HG03342 (cell line): ENCODE measurements at regions not wholly inside any gene's neighbourhood (a gene's known extent, or its start where the extent isn't known, plus 50 kb on each side); places are given as distances from the start of the nearest gene placed in this dataset.

Experiments used
- ATAC-seq: cut with Tn5 transposase; IDR thresholded peaks from one replicate; pipeline ENCODE4 v1.9.1; 2021; ENCODE audit warnings: mild to moderate bottlenecking, moderate library complexity; ENCODE audit not compliant: unreplicated experiment

DNA sequence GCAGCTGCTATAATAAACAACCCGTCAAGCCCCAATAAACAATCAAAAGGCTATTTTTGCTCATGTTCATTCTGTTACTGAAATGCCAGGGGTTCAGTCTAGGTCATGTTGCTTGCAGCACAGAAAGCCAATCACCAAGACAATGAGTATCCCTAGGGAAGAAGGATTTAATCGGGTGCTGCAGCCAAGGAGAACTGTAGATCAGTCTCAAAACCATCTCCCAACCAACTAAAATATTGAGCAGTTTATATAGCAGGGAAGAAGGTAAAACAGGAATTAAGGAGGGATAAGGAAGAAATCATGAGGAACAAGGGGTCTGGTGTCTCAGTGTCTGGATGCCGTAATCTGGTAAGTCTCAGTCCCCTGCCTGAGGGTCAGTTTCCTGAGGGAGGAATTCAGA, 169.5 kb downstream of the BLID start:
- no peak for ATAC-seq

GRCh38 chr11:121944556-121945230, 171.3 kb downstream of the BLID start:
- ATAC-seq, result no peak

DNA sequence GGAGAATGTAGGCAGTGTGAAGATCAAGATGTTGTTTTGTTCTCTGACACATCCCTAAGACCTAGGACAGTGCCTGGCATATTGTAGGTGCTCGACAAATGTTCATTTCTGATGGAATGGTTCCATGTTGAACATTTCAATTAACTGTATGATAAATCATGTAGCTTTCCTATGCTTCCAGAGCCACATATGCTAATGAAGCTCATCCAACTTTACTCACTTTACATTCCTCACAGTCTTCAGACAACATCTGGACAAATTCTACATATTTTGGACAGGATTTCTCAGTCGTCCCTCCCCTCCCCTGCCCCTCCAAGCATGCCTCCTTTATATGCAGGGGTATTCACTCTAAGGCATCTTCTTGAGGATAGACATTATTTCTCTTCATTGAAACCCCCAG, 177.9 kb downstream of the BLID start:
- no peak for ATAC-seq

DNA sequence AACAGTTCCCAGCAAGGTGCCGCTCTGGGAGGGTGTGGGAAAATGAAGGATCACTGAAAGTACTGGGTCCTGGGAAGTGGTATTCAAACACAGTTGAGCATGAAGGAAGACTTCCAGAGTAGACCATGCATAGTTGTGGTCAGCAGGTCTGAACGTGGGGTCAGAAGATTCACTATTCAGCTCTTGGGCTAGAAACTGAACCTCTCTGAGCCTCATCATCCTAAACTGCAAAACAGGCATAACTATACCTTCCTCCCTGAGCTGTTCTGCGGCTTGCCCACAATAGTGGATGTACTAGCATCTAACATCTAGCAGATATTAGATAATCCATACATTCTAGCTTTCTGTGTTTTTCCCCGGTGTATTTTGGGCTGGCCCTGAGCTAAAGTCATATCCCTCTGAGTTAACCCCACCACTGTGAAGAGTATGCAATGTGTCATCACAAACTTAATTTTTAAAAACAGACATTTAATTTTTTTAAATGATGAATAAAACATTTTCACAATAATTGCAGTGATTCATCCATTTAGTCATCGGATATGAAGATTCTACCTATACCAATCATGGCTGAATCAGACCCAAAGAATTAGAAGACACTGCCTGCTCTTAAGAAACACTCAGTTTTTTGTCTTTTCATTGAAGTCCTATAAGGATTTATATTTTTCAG, 179.1 kb downstream of the BLID start:
- ATAC-seq, result no peak

GRCh38 chr11:121936370-121936769, 179.6 kb downstream of the BLID start:
- ATAC-seq, result no peak

GRCh38 chr11:121933694-121934093, 182.3 kb downstream of the BLID start:
- no peak for ATAC-seq

- ATAC-seq, result no peak
Observed at GRCh38 chr11:121933294-121933693, 182.7 kb downstream of the BLID start.

DNA sequence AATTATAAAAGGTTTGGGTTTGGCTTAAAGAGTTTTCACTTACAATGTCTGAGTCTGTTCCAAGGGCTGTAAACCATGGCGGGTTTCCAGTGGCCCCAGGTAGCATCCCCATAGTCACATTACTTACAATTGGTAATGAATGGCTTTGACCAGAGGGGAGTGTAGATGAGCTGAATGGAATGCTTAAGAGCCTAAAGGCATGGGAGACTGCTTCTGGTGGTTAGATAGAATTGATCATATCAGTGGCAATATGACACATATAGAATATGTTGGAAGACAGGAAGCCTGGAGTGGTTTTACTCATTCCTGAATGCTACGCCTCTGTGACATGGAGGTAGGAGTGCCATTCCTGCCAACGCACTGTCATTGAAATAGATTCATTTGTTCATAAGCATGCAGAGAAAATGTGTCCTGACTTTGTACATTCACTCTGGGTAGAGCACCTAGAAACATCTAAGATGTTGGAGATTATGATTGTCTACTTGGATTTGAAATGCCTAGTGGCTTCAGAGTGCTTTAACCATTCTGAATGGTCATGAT, 183.3 kb downstream of the BLID start:
- no peak for ATAC-seq

- ATAC-seq, result no peak
Observed at GRCh38 chr11:121931748-121932352, 184.2 kb downstream of the BLID start.

- ATAC-seq, result no peak
Observed at GRCh38 chr11:121931121-121931520, 184.9 kb downstream of the BLID start.

DNA sequence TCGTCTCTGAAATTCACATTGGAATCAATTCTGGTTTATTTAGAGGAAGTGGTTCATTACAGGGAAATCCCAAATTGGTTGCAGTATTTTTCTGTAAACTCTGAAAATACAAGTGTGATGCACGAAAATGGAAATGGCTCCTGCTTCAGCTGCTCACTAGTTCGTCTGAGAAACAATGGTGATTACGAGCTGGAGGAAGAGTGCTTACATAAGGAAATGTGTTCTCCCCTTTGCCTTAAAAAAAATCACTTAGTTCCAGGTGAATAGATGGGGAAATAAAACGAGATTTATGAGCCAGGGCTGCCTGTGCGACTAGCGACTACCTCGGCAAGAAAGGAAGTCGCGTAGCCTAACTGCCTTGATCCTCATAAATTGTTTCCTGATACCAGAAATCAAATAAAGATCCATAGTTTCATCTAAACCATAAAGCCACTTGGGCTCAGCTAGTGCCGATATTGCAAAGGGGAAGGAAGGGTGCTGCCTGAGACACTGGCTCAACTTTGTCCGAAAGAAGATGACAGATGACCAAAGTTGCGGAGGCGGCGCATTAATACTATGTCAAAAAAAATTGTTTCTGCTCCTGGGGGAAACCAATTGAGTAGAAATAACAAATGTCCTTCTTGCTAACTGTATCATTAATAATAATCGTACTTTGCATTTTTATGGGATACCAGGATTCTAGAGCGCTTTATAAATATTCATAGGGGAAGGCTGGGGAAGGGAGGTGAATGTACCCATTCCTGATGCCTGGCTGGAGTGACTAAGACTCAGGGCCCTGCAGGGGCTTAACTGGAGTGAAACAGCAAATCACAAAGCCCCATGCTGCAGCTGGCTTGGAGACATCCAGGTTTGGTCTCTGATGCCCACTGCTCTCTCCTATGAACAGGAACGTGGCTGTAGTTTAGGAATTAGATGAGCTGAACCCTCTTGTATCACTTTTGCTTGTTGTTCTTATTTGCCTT, 185.7 kb downstream of the BLID start:
- ATAC-seq, result no peak

GRCh38 chr11:121929581-121929980, 186.4 kb downstream of the BLID start:
- ATAC-seq, result no peak

- ATAC-seq, result no peak
Observed at GRCh38 chr11:121928597-121929580, 187.1 kb downstream of the BLID start.

DNA sequence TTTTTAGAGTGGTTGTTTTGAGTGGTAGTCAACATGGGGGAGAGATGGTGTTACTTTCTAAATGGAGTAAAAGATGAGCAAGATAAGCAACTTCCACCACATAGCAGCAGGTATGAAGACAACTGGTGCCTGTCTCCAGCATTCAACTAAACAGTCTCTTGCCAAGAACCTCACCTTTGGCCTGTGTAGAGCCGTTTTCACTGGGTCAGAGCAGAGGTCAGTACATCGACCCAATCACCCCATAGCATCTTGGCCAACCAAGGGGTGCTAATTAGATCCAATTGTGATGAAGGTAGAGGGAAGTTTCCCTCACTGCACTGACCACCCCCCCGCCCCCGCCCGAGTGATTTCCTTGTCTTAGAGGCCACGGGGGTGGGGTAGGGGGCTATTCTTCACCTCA, 188.2 kb downstream of the BLID start:
- no peak for ATAC-seq

- no peak for ATAC-seq
Observed at GRCh38 chr11:121927097-121927785, 188.8 kb downstream of the BLID start.

DNA sequence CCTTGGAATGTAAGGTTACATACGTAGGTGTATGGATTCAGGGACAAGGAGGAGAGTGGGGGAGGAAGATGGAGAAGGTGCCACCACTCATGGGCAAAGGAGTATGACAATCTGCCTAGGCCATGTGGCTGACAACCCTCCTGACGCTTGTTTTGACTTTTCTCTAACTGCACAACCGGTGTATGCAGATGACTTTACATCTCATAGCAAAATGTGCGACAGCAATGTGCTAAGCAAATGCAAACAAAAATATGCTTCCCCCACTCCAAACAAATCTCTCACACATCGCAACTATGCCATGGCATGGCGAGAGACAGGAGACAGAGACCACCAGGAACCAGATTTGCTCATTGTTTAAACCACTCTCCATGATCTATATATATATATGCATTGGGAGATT, 191.8 kb downstream of the BLID start:
- no peak for ATAC-seq

DNA sequence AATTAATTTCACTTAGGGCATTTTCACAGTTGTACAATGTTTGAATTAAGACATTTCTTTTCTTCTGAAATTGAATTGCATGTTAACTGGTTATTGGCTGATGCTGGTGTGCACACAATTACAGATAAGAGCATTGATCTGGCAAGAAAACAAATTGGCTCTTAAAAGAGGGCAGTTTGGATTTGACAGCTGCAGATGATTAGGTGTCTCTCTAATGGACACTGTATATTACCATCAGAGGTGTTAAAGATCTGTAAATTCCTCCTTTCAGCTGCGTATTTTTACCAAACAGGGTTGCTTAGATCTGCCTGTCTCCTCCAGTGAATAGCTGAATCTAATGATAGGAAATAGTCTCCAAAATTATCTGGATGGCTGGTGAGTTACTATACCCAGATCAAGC, 198.5 kb downstream of the BLID start:
- no peak for ATAC-seq

DNA sequence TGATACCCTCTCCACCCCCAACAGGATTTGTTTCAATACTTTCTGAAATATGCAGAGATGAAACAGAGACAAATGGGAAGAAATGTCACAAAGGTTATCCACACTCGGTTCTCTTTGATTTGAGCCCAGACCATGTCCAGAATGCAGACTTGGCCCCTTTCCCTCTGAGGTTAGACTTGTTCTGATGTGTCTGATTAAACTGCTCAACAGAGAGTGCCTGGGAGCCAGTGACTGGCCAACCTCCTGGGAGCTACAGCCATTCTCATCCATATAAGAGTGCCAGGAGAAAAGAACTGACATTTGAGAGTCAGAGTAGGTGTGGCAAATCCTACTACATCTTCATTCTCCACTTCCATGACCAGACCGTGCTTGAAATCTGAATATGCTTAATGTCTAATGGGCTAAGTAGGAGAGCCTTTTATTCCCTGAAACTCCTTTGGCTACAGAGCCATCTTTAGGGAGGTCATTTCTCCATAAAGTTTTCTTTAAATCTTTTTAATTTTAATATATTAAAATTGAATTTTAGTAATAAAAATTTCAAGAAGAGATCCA, 201.4 kb downstream of the BLID start:
- no peak for ATAC-seq

DNA sequence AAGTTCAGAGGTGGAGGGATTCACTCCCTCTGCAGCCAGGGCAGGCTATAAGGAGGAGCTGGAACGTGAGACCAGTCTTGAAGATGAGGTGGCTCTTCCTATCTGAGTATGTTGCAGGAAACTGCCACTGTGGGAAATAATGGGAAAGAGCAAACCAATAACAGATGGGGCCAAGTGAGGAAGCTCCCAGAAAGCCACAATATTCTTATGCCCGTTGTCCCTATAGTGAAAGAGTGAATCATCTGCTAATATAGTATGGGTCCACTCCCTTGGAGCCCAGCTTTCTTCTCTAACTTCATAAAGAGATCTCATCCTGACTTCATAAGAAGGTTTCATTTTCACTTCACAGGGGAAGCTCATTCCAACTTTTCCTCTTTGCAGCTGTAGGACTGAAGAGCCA, 206.4 kb downstream of the BLID start:
- ATAC-seq, result no peak
